ENCODE measurements at regions not wholly inside any gene's neighbourhood (a gene's known extent, or its start where the extent isn't known, plus 50 kb on each side); places are given as distances from the start of the nearest gene placed in this dataset.

- DNase-seq = no peak
These were observed 334.3 kb downstream of the DYSF start for GRCh38 chr2:71787476-71788185.

DNA sequence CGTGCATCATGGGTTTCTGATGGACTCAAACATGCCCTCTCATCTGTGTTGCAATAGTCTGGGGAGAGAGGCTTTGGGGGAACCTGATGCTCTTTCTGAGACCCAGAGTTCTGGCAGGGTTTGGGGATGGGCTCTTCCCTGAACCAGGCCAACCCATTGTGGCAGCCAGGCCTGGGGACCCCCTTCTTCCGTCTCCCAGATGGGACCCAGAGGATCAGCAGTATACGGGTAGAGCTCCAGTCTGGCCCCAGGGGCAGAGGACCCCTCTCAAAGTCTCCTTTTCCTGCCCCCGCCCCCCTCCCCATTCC is 333.7 kb downstream of the DYSF start:
- no peak for DNase-seq

DNA sequence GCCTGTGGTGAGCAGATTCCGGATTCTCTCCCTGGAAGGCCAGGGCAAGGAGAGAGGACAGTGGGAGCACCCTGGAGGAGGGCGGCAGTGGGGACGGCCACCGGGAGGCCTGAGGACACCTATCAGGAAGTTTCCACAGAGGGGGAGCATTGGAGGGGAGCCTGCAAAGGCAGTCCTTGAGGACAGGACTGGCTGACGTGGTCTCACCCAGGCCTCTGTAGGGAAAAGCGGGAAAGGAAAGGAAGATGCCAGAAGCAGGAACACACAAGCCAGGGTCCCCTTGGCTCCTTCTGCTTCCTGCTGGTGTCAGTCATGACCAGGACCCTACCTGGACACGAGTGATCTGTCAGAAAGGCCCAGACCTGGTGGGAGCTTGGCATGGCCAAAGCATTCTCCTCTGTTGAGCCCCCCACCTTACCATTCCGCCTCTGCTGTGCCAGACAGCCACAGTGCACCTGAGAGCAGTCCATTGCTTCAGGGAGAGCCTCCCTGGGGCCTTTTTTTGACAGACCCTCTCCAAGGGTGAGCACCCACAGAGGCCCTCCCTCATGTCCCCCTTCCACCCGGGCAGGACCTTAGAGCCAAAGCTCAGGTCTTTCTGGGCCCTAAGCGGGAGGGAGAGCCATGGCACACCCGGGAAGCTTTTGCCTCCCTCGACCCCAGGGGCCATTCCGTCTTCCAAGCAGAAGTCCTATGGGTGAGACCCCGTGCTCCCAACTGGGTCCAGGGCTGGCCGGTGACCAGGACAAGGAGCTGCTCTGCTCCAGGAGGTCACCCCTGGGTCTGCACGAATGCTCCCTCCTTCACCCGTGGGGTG is 333.1 kb downstream of the DYSF start:
- no peak for DNase-seq

GRCh38 chr2:71785516-71785981 is 332.2 kb downstream of the DYSF start:
- DNase-seq = no peak

GRCh38 chr2:71784734-71785511 is 331.6 kb downstream of the DYSF start:
- no peak for DNase-seq

GRCh38 chr2:71783815-71784214 is 330.5 kb downstream of the DYSF start:
- DNase-seq = no peak

GRCh38 chr2:71783215-71783614 is 329.9 kb downstream of the DYSF start:
- no peak for DNase-seq

- no peak for DNase-seq
These were observed 329.0 kb downstream of the DYSF start for GRCh38 chr2:71782323-71782722.

DNA sequence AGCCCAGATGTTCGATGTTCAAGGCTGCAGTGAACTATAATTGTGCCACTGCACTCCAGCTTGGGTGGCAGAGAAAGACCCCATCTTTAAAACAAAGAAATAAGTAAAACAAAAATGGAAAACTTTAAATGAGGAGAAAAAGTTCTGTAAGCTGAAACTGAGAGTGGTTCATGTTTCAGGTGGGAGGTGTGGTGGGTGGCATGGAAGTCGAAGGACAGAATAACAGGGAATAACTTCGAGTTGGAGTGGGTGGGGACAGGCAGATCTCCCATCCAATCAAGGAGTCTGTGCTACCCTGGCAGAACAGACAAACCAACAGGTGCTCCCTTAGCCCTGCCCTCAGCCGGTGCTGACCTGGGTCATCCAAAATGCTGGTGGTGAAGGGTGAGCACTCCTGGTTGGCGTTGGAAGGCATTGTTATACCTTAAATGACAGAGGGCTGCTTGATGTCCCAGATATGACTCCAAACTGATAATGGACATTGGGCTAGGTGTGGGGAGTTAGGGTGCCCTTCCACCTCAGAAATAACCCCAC is 328.4 kb downstream of the DYSF start:
- DNase-seq = no peak

DNA sequence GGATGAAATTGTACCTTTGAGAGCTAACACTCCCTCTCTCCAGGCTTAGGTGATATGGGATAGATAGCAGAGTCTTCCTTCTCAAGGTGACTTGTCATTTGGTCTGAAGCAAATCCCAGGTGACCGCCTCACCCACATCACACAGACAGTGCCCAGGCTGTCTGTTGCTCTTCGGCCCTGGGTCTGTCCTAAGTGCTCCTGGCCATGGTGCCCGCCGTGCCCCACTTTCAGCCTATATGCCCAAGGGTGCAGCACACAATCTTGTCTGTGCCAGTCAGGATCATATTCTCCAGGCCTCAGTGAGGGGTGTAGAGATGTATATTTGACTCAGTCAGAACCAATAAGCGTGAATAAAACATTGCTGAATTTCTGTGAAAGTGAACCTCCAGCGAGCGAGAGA is 326.8 kb downstream of the DYSF start:
- no peak for DNase-seq

GRCh38 chr2:71779774-71780105 is 326.4 kb downstream of the DYSF start:
- no peak for DNase-seq

- no peak for DNase-seq
These were observed 325.8 kb downstream of the DYSF start for GRCh38 chr2:71778936-71779773.

DNA sequence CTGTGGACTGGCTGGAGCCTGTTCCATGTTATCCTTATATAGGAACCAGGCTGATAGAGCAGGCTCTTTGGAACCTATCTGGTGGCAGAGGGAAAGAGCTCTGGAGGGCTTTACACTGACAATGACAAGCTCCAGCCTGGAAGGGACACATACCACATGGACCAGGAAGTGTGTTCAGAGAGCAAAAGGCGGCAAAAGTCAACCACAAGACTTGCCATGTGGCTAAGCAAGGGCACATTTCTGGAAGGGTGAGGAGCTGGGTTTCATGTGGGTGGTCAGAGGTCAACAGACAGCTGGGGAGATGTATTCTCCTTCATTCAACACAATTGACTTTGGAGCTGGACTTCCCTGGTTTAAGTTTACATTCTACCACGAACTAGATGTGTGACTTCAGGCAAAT is 325.2 kb downstream of the DYSF start:
- DNase-seq = no peak

- DNase-seq = no peak
These were observed 324.6 kb downstream of the DYSF start for GRCh38 chr2:71777946-71778345.

- no peak for DNase-seq
These were observed 322.9 kb downstream of the DYSF start for GRCh38 chr2:71776227-71776626.

DNA sequence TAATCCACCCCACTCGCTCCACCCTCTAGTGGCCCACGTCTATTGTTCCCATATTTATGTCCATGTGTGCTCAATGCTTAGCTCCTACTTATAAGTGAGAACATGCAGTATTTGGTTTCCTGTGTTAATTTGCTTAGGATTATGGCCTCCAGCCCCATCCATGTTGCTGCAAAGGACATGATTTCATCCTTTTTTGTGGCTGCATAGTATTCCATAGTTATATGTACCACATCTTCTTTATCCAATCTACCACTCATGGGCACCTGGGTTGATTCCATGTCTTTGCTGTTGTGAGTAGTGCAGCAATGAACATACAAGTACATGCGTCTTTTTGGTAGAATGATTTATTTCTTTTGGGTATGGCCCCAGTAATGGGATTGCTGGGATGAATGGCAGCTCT is 319.9 kb downstream of the DYSF start:
- DNase-seq = no peak

- DNase-seq = no peak
These were observed 319.3 kb downstream of the DYSF start for GRCh38 chr2:71772510-71773172.

DNA sequence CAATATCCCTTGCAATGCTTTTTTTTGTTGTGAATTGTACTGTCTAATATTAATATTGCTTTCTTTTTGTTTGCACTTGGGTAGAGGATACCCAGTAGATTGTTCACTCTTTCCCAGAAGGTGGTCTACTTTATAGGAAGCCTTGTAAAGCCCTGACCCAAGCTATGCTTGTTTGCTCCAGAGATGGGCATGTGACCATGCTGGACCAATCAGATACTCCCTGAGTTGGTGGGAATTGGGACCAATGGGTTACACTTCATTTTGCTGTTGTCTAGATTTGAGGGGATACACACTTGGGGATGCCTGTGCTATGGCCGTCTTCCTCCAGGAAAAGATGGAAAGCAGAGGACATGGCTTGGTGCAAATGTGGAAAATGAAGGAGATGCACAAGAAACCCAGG is 314.3 kb downstream of the DYSF start:
- DNase-seq = no peak

GRCh38 chr2:71759060-71759459 is 305.7 kb downstream of the DYSF start:
- DNase-seq = no peak

DNA sequence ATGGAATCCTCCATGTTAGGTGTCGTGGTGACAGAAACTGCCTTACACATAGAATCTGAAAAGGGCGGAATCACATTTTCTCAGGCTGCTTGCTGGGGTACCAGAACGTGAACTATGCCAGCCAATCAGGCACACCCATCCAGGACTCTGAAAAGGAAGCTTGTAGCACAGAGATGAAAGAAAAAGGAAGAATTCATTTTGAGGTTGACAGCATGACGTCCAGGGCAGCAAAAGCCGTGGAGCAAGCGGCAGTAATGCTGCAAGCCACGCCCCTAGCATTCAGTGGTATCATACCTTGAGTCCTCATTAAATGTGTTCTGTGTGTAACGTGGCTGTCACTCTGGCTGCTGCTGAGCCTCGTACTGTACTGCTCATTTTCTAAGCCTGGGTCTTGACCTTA is 304.0 kb downstream of the DYSF start:
- no peak for DNase-seq

DNA sequence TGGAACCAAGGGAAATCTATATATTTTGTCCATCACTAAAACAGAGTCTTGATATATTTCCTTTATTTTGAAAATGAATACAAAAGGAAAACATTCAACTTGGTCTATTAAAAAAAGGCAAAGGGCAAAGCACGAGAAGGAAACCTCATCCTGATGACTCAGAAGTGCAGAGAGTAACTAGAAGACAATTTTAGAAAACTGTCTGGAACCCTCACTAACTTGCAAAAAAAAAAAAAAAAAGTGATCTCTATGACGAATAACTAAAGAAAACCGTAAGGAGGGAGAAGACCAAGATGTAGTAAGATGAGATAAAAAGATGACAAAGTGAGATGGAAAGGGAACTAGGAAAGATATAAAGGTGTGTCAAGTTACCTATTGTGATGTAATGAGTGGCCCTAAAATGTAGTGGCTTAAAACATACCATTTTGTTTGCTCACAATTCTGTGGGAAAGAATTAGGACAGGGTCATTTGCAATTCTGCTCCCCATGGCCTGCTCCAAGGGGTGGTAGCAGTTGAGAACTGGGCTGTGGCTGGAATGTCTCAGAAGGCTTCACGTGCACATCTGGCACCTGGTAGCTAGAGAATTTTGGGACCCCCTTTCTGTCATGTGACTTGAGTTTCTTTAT is 303.0 kb downstream of the DYSF start:
- DNase-seq = no peak

DNA sequence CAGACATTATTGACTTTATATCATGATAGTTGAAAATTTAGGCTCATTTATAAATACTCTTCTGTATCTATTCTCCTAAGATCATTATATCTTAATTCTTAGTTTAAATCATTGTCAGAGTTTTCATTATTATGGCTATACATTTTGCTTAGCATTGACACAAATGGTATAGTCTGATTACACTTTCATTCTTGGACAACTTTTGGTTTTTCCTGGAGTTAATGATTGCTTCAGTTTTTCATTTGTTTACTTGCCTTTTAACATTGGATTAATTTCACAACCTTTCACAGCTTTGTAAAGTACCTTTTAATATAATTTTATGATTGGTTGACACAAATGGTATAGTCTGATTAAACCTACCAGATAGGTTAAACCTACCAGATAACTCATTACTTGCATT is 298.2 kb downstream of the DYSF start:
- DNase-seq = no peak
